ENCODE measurements at regions not wholly inside any gene's neighbourhood (a gene's known extent, or its start where the extent isn't known, plus 50 kb on each side); places are given as distances from the start of the nearest gene placed in this dataset.

- no TSS peak for BruUV-seq (replicated peaks)
- no peak overlapping the region for H3K4me3 ChIP-seq (replicated peaks in 1 of 3; ENCODE audit: insufficient read depth in 1 of 3, low read depth in 2 of 3, low read length in 3 of 3)
- ATAC-seq: no peak
- no peak overlapping the region for H2AFZ ChIP-seq (ENCODE audit: low read length)
- ChIA-PET POLR2A (interaction anchor here (1.5 to 2.0 kb wide), 2 partner anchors 23 to 31 kb away, joined by 3 to 10 read pairs; no protein-coding TSS in a partner anchor), CTCF (ENCODE audit: low intra/inter-chr PET ratio, low total read pairs) (no interaction called here)
- DNase-seq (ENCODE audit: low spot score): no peak
- H3K79me2 ChIP-seq (ENCODE audit: insufficient read depth, low read length): no peaks in the 10 kb centered on the region
- H3K4me2 ChIP-seq (ENCODE audit: low read depth, low read length): no peak overlapping the region
- no peaks in the 10 kb centered on the region for H3K27me3 ChIP-seq (ENCODE audit: control insufficient read depth in 1 of 2, insufficient read depth in 2 of 2, low read length in 2 of 2)
- no peak overlapping the region for H3K9ac ChIP-seq (ENCODE audit: insufficient read depth, low read depth, low read length)
- no peak for FAIRE-seq
- H3K36me3 ChIP-seq (replicated peaks in 1 of 2; ENCODE audit: control insufficient read depth in 1 of 2, insufficient read depth in 2 of 2, low read length in 2 of 2): no peaks in the 10 kb centered on the region
- no peak overlapping the region for H3K27ac ChIP-seq (ENCODE audit: extremely low read length, insufficient read depth, low read length)
- peaks cover 4% of the 10 kb centered on the region for H3K9me3 ChIP-seq (ENCODE audit: low read length)
- intact Hi-C loops (cut with micrococcal nuclease; ENCODE audit: unreplicated experiment): no loop called here
- in situ Hi-C loops (cut with HindIII; ENCODE audit: extremely low pct_ligation_motif_present, low pct_unique_long_range_greater_than_20kb): no loop called here
- TF ChIP-seq ZNF564 (CRISPR knock-in tag; IDR thresholded peaks at IDR 0.05) (peak; percentile 97), ZNF646 (CRISPR knock-in tag; IDR thresholded peaks at IDR 0.05) (no peak)
- WGBS (ENCODE audit: low lambda C conversion rate): 89% methylated on average over 1 of the region's 1 CpG
- no peaks in the 10 kb centered on the region for H4K20me1 ChIP-seq (ENCODE audit: insufficient read depth, low read length)
- peaks cover 43% of the 10 kb centered on the region for H3K4me1 ChIP-seq (ENCODE audit: insufficient read depth, low read length)
Observed at GRCh38 chr14:65261425-65261920, 151.1 kb upstream of the FUT8 start.
